ENCODE measurements at regions not wholly inside any gene's neighbourhood (a gene's known extent, or its start where the extent isn't known, plus 50 kb on each side); places are given as distances from the start of the nearest gene placed in this dataset.

DNA sequence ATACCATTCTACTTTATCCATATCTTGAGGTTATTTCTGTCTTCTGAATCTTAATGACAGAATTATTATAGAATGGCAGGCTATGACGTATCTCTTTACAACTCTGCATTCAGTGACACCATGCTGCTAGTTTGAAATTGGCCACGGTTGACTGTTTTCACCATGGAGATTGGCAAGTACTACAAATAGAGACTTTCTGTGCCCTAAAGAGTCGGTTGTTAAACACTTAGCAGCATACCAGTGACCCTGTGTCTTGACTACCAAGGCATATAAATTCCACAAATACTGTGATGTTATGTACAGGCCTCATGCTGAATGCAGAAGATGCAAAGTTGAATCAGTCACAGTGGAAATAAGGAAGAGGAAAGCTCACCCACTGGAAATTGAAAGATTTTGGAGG lies 67.0 kb upstream of the CADPS start:
- TF ChIP-seq POLR2AphosphoS5 (IDR thresholded peaks at IDR 0.05; ENCODE audit: low read depth, low read length): no peak
- TF ChIP-seq FOXP2 (optimal IDR thresholded peaks at IDR 0.05; ENCODE audit: borderline replicate concordance, extremely low read depth, extremely low read length, insufficient read depth): no peak
- TF ChIP-seq SIN3A (IDR thresholded peaks at IDR 0.05; ENCODE audit: borderline replicate concordance, insufficient read depth, low read length): no peak
- TF ChIP-seq TAF1 (IDR thresholded peaks at IDR 0.05; ENCODE audit: borderline replicate concordance, insufficient read depth, low read length): no peak
- TF ChIP-seq, protein P1, sequence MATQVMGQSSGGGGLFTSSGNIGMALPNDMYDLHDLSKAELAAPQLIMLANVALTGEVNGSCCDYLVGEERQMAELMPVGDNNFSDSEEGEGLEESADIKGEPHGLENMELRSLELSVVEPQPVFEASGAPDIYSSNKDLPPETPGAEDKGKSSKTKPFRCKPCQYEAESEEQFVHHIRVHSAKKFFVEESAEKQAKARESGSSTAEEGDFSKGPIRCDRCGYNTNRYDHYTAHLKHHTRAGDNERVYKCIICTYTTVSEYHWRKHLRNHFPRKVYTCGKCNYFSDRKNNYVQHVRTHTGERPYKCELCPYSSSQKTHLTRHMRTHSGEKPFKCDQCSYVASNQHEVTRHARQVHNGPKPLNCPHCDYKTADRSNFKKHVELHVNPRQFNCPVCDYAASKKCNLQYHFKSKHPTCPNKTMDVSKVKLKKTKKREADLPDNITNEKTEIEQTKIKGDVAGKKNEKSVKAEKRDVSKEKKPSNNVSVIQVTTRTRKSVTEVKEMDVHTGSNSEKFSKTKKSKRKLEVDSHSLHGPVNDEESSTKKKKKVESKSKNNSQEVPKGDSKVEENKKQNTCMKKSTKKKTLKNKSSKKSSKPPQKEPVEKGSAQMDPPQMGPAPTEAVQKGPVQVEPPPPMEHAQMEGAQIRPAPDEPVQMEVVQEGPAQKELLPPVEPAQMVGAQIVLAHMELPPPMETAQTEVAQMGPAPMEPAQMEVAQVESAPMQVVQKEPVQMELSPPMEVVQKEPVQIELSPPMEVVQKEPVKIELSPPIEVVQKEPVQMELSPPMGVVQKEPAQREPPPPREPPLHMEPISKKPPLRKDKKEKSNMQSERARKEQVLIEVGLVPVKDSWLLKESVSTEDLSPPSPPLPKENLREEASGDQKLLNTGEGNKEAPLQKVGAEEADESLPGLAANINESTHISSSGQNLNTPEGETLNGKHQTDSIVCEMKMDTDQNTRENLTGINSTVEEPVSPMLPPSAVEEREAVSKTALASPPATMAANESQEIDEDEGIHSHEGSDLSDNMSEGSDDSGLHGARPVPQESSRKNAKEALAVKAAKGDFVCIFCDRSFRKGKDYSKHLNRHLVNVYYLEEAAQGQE (IDR thresholded peaks at IDR 0.05; ENCODE audit: insufficient read depth in 1 of 2, low read depth in 2 of 2, low read length in 2 of 2): no peak

DNA sequence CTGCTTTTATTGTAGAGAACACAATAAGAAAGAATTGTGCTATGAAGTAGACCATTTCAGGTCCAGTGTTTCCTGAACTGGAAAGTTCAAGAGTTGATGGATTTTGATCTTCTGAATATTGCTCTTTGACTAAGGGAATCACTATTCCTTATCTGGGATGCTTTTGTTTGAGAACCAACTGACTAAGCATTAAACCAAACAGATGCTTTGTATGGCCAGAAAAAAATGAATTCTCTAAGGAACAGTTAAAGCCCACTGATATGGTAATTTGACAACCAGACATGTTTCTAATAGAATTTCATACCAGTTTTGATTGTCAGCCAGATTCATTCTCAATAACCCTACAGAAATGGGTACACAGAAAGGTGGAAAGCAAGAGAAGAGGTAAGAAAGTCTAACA lies 67.5 kb upstream of the CADPS start:
- TF ChIP-seq TAF1 (IDR thresholded peaks at IDR 0.05; ENCODE audit: borderline replicate concordance, insufficient read depth, low read length) (no peak), SIN3A (IDR thresholded peaks at IDR 0.05; ENCODE audit: borderline replicate concordance, insufficient read depth, low read length) (no peak), FOXP2 (optimal IDR thresholded peaks at IDR 0.05; ENCODE audit: borderline replicate concordance, extremely low read depth, extremely low read length, insufficient read depth) (no peak), POLR2AphosphoS5 (IDR thresholded peaks at IDR 0.05; ENCODE audit: low read depth, low read length) (no peak)
- TF ChIP-seq, protein P1 (IDR thresholded peaks at IDR 0.05; ENCODE audit: insufficient read depth in 1 of 2, low read depth in 2 of 2, low read length in 2 of 2): no peak

DNA sequence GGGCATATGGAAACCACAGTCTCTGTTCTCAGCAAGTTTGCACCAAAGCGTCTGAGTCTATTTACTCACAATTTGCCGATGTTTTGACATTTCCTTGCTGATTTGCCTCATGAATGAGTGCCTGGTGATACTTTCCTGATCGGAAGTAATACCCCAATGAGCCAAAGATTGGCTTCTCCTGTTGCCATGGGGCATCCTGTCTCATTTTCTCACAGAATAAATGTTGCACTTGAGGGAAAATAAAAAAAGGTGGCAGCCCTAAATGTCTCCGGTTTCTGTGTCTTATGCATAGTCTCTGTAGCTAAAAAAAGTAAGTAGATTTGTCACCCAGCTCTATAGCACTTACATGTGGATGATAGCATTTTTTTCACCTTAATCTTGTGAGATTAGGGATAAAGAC lies 73.7 kb upstream of the CADPS start:
- TF ChIP-seq SIN3A (IDR thresholded peaks at IDR 0.05; ENCODE audit: borderline replicate concordance, insufficient read depth, low read length) (no peak), TAF1 (IDR thresholded peaks at IDR 0.05; ENCODE audit: borderline replicate concordance, insufficient read depth, low read length) (no peak), POLR2AphosphoS5 (IDR thresholded peaks at IDR 0.05; ENCODE audit: low read depth, low read length) (no peak), FOXP2 (optimal IDR thresholded peaks at IDR 0.05; ENCODE audit: borderline replicate concordance, extremely low read depth, extremely low read length, insufficient read depth) (no peak)
- TF ChIP-seq, protein P1 (IDR thresholded peaks at IDR 0.05; ENCODE audit: insufficient read depth in 1 of 2, low read depth in 2 of 2, low read length in 2 of 2): no peak

DNA sequence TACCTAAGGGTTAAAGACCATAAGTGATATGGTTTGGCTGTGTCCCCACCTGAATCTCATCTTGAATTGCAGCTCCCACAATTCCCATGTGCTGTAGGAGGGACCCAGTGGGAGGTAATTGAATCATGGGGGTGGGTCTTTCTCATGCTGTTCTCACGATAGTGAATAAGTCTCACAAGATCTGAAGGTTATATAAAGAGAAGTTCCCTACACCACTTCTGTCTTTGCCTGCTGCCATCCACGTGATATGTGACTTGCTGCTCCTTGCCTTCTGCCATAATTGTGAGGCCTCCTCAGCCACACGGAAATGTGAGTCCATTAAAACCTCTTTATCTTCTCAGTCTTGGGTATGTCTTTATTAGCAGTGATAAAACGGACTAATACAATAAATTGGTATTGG lies 75.0 kb upstream of the CADPS start:
- TF ChIP-seq FOXP2 (optimal IDR thresholded peaks at IDR 0.05; ENCODE audit: borderline replicate concordance, extremely low read depth, extremely low read length, insufficient read depth) (no peak), POLR2AphosphoS5 (IDR thresholded peaks at IDR 0.05; ENCODE audit: low read depth, low read length) (no peak), SIN3A (IDR thresholded peaks at IDR 0.05; ENCODE audit: borderline replicate concordance, insufficient read depth, low read length) (no peak), TAF1 (IDR thresholded peaks at IDR 0.05; ENCODE audit: borderline replicate concordance, insufficient read depth, low read length) (no peak)
- TF ChIP-seq, protein P1 (IDR thresholded peaks at IDR 0.05; ENCODE audit: insufficient read depth in 1 of 2, low read depth in 2 of 2, low read length in 2 of 2): no peak
